ENCODE measurements at regions not wholly inside any gene's neighbourhood (a gene's known extent, or its start where the extent isn't known, plus 50 kb on each side); places are given as distances from the start of the nearest gene placed in this dataset.

DNA sequence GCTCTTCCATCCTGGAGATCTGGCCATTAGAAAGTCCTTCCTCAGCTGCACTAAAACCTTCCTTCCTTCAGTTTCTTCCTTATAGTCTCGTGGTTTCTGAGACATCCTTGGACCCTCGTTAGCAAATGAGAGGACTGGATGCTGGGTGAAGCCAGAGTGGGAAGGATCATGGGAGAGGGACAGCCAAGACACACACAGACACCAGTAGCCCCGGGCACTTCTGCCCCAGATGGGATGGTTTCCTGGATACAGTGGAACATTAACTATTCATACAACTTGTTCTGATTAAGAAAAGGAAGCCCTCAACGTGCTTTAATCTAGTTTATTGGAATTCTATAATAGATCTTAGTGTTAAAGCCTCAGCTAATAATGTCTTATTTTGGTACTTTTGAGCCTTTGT, 125.5 kb downstream of the SEC61B start:
- TF ChIP-seq, protein P1, sequence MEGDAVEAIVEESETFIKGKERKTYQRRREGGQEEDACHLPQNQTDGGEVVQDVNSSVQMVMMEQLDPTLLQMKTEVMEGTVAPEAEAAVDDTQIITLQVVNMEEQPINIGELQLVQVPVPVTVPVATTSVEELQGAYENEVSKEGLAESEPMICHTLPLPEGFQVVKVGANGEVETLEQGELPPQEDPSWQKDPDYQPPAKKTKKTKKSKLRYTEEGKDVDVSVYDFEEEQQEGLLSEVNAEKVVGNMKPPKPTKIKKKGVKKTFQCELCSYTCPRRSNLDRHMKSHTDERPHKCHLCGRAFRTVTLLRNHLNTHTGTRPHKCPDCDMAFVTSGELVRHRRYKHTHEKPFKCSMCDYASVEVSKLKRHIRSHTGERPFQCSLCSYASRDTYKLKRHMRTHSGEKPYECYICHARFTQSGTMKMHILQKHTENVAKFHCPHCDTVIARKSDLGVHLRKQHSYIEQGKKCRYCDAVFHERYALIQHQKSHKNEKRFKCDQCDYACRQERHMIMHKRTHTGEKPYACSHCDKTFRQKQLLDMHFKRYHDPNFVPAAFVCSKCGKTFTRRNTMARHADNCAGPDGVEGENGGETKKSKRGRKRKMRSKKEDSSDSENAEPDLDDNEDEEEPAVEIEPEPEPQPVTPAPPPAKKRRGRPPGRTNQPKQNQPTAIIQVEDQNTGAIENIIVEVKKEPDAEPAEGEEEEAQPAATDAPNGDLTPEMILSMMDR (IDR thresholded peaks at IDR 0.05) = no peak
- TF ChIP-seq POLR2A (IDR thresholded peaks at IDR 0.05) = no peak
- no peak for TF ChIP-seq POLR2AphosphoS5 (IDR thresholded peaks at IDR 0.05)
